ENCODE measurements at regions not wholly inside any gene's neighbourhood (a gene's known extent, or its start where the extent isn't known, plus 50 kb on each side); places are given as distances from the start of the nearest gene placed in this dataset.

DNA sequence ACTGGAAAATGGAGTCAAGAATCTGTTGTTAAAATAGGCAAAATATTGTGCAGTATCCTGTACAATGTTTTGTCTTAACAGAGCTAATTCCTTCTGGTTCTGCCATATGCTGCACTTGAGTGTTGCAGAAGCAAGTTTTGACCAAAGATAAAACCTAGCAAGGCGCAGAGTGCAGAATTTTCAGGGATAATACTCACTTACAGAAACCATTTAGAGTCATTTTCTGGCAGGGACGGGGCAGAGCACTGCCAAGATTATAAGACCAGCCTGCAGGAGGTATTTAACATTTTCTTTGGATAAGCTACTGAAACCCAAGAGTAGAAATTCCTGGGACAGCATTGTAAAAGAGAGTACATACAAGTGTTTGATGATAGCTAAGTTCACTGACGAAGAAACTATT, 159.5 kb upstream of the EDNRB start:
- H3K4me2 ChIP-seq = no peak overlapping the region
- DNase-seq (ENCODE audit: low spot score) (no peak), ATAC-seq (no peak)
- Mint-ChIP-seq H3K36me3 (ENCODE audit: low read depth) (peaks cover 21% of the 10 kb centered on the region; the same call in 2 of the 3 replicates), H3K9me3 (peaks cover 34% of the 10 kb centered on the region), H3K4me3 (no peak overlapping the region), H3K27me3 (ENCODE audit: insufficient read depth, low read depth, poor library complexity) (peaks cover 2% of the 10 kb centered on the region), H3K4me1 (no peaks in the 10 kb centered on the region), H3K27ac (no peak overlapping the region)
- H3K9me2 ChIP-seq (ENCODE audit: insufficient read depth) = no peaks in the 10 kb centered on the region
- no peak overlapping the region for H3K27ac ChIP-seq (ENCODE audit: low read depth)
- no peaks in the 10 kb centered on the region for H3K4me1 ChIP-seq (ENCODE audit: insufficient read depth)
- H2AFZ ChIP-seq = peak overlapping the region; percentile 30; the same call in 1 of the 2 replicates
- no peaks in the 10 kb centered on the region for H3F3A ChIP-seq (replicated peaks; ENCODE audit: low read depth)
- H3K36me3 ChIP-seq (ENCODE audit: insufficient read depth) = peaks cover 7% of the 10 kb centered on the region; the same call in 1 of the 2 replicates
- H4K20me1 ChIP-seq (replicated peaks; ENCODE audit: insufficient read depth) = no peaks in the 10 kb centered on the region
- TF ChIP-seq ZNF114 (CRISPR knock-in tag; IDR thresholded peaks at IDR 0.05) (no peak), ZNF462 (CRISPR knock-in tag; IDR thresholded peaks at IDR 0.05) (no peak), ZNF331 (CRISPR knock-in tag; IDR thresholded peaks at IDR 0.05; ENCODE audit: low read depth) (no peak), REST (IDR thresholded peaks at IDR 0.05; ENCODE audit: unreplicated experiment) (no peak)
- no peaks in the 10 kb centered on the region for H3K27me3 ChIP-seq (ENCODE audit: insufficient read depth)
- no peak overlapping the region for H3K4me3 ChIP-seq
- H3K79me2 ChIP-seq (replicated peaks; ENCODE audit: insufficient read depth) = no peaks in the 10 kb centered on the region

Measured in GM23338 (cell line).